GM21390 (cell line): ENCODE measurements at regions not wholly inside any gene's neighbourhood (a gene's known extent, or its start where the extent isn't known, plus 50 kb on each side); places are given as distances from the start of the nearest gene placed in this dataset.

ENCODE experiments used
- ATAC-seq: cut with Tn5 transposase; IDR thresholded peaks from one replicate; pipeline ENCODE4 v1.9.1; 2021; ENCODE audit not compliant: unreplicated experiment

GRCh38 chr12:127654383-127654985, 612.5 kb upstream of the TMEM132C start:
- no peak for ATAC-seq

DNA sequence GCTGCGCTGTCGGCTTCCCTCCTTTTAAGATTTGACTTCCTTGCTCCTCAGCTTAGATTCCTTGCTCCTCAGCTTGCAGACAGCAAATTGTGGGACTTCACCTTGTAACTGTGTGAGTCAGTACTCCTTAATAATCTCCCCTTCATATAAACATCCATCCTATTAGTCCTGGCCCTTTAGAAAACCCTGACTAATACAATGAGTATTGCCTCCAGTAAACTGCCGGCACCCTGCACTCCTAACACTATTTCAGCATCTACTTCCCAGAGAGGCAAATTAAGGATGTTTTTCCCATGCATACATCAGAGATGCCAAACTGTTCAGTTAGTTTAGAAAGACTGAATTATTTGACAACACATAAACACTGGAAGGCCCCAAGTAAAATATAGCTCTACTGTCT, 611.3 kb upstream of the TMEM132C start:
- ATAC-seq, result no peak

- ATAC-seq, result no peak
These were observed 610.7 kb upstream of the TMEM132C start for GRCh38 chr12:127656266-127656665.

DNA sequence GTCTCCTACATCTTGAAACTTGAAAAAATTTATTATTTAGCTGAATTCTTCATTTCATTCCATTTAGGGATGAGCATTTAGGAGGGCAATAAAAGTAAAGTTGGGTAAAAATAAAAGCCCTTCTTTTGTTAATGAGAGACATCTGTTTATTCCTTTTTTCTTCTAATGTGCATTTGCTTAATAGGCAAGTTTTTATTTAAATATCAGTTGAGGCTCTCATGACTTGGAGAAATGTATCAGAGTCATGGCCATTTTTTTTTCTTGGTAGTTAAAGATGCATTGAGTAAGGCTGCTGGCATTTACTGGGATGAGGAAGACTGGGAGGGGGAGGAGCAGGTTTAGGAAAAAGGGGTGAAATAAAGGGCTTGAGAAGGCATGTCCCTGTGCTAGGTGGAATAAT, 609.9 kb upstream of the TMEM132C start:
- ATAC-seq, result no peak

- ATAC-seq, result no peak
These were observed 606.0 kb upstream of the TMEM132C start for GRCh38 chr12:127660961-127661360.

DNA sequence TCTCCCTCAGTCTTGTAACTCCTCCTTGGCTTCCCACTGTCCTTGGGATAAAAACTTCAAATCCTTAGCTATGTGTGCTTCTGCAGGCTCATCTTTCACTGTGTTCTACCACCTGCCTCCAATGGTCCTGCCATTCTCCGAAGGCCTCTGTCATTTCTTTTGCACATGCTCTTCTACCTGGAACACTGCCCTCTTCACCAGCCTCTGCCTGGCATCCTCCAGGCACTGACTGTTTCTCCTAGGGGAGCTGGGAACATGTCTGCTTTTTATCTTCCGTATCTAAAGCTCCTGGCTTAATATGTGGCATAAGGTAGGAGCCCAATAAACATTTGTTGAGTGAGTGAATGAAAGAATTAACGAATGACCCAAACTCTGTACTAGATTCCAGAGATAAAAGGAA, 603.3 kb upstream of the TMEM132C start:
- no peak for ATAC-seq

DNA sequence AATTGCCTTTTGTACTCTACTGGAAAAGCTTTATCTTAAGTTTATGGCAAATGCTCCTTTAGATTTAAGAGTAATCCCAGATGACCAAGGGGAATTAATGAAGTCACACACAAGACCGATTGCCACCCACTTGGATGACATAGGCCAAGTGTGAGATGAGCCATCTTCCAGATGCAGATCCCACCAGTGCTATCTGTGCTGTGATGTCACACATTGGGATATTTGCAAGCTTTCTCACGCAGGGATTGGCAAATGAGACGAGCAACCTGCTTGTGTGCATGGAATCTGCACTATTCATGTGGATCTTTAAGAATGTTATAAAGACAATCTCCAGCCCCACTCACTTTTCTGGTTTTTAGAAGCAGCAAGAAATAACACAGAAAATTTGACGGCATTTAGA, 602.1 kb upstream of the TMEM132C start:
- ATAC-seq, result no peak

GRCh38 chr12:127667131-127667685, 599.8 kb upstream of the TMEM132C start:
- ATAC-seq, result no peak

GRCh38 chr12:127670294-127670693, 596.7 kb upstream of the TMEM132C start:
- ATAC-seq, result no peak

DNA sequence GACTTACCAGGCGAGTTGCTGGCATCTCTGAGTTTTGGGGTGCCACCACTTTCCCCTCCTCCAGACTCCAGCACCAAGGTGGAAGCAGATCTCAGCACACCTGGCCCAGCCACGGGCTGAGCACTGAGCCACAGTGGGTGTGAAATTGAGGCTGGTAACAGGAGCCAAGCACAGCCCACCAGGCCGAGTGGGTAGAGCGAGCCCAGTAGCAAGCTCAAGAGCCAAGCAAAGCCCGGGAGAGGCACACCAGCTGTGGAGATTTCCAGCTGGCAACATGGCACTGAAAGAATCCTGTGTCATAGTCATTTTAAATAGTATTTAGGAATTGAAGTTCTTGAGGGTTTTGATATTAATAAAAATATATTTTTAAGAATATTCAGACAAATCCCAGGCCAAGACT, 596.2 kb upstream of the TMEM132C start:
- no peak for ATAC-seq

DNA sequence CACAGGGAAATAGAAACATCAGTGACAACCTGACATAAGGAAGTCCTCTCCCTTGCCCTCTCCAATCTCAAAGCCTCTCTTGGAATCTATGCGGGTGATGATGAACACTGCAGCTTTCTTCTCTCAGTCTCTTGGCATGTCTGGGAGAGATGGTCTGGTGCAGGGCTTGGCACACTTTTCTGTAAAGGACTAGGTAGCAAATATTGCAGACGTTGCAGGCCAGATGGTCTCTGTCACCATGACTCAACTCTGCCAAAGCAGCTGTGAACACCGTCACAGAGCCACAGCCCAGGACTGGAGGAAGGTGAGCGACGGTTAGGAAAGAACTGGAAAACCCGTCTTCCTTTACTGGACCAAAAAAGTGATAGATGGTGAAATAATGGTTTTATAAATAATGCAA, 591.0 kb upstream of the TMEM132C start:
- ATAC-seq, result no peak

DNA sequence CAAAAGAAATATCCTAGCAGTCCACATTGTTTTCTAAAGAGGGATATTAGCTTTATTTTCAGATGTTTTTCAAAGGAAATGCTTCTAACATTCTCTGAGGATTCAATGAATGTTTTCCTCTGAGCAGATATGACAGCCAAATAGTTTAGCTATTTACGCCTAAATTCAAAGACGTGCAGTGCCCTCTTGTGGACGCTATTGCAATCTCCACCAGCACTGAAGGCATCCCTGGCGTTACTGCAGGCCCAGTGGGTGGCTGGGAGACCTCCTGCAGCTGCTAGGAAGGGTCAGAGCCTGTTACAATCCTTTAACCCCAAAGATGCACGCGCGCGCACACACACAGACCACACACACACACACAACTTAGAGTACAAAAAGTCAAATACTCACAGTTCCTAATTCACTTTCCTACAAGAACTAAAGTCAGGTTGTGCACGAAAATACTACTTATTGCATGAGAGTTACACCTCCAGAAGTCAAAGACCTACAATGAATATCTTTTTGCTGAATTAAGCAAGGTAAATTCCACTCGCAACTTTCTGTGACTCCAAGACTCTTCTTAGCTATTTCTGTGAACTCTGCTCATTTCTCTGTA, 589.3 kb upstream of the TMEM132C start:
- no peak for ATAC-seq

- no peak for ATAC-seq
These were observed 588.0 kb upstream of the TMEM132C start for GRCh38 chr12:127678945-127679344.

DNA sequence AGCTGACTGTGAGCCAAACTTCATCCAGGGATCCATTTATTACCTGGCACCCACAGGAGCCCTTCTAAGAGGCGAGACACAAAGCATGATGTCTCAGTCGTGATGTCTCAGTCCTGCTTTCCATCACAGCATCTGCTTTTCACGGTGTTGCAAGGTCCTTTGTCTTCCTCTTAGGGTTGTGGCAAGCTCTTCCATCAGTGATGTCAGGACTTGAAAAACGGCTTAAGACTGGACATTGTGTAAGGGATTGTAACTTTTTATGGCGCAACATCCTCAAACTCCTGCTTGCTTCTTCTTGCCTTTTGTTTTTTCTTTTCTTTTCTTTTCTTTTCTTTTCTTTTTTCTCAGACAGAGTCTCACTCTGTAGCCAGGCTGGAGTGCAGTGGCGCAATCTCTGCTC, 586.5 kb upstream of the TMEM132C start:
- ATAC-seq, result no peak

DNA sequence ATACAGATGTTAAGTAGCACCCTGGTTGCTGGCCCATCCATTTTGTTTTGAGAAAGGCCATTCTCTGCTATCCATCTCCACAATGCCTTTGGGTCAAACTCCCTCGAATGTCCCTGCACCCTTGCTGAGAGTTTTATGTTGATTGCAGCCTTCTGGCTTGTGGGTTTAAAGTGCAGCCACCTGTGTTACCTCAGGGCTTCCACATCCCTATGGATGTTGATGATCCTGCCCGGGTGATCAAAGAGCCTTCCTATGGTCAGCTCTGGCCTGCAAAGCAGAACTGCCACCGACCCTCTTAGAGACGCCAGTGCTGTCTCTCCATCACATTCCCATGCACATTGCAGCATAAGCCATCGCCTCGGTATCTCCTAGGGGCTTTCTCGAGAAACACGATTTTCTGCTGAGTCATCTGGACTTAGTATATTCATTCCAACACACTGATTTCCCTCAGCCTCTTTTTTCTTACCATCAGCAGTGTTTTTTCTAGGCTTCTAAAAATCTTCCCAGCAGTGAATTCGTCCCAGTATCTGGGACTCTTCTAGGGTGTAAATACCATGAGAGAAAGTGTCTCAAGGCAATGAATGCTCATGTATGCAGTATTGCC, 585.7 kb upstream of the TMEM132C start:
- ATAC-seq, result no peak

- ATAC-seq, result no peak
These were observed 581.5 kb upstream of the TMEM132C start for GRCh38 chr12:127685491-127685890.

DNA sequence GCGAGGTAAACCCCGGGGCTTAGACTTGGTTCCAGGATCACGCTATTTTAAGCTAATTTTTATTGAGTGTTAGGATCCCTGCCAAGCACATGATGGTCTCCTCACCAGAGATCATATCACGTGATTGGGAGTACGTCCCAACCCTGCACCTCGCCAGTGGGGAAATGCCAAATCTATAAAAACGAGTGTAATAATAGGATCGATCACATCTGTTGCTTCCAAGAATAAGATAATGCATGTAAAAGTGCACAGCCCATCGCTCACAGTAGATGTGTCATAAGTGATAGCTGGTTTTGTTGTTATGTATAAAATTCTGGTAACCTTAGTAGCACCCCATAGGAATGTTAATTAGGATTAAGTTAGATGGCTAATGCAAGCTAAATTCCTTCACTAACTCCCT, 581.0 kb upstream of the TMEM132C start:
- ATAC-seq, result no peak

DNA sequence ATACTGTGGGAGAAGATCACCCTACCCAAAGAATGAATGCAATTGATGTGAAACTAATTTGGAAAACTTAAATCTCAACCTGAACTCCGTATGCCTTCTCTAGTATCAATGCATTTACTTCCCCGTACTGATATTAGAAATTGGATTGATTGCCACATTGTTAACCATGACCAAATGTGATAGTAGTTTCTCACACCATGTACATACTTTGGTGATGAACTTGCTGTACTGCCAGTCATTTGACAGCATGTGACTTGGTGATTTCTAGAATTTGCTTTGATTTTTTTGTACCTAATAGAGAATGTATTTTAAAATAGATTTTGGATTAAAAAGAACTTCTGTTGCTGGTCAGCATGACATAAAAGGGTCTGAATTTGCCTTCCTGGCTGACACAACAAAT, 579.8 kb upstream of the TMEM132C start:
- no peak for ATAC-seq

GRCh38 chr12:127688906-127689428, 578.0 kb upstream of the TMEM132C start:
- no peak for ATAC-seq

DNA sequence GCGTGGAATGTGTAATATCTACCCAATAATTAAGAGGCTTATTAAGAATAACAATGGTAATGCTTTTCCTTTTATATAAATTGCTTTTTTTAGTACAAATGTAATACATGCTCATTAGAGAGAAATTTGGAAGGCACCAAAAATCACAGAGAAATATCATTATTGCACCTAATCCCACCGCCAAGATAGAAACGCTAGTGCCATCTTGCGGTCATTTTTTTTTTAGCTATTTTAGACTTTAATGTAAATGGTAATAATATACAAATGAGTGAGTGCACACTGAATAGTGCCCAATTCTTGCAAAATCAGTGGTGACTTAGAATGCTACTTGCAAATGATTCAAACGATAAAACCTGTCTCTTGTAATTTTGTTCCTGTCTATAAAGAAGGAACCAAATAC, 576.8 kb upstream of the TMEM132C start:
- ATAC-seq, result no peak

- no peak for ATAC-seq
These were observed 570.0 kb upstream of the TMEM132C start for GRCh38 chr12:127696963-127697362.

DNA sequence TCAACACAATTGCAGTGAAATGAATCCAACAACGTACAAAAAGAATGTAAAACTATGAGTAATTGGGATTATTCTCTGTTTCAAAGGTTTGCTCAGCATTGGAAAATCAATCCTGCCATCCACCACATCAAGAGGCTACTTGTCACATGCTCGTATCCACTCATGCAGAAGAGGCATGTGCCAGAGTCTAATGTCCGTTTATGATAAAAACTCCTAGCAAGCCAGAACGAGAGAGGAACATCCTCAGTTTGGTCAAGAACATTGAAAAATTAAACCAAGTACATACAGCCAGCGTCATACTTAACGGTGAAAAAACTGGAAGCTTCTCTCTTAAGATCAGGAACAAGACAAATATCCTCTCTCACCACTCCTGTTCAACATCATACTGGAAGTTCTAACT, 563.9 kb upstream of the TMEM132C start:
- ATAC-seq, result no peak
